NCI-H345 treated with DMSO at 0.1 percent for 48 hours (cell line): ENCODE measurements at regions not wholly inside any gene's neighbourhood (a gene's known extent, or its start where the extent isn't known, plus 50 kb on each side); places are given as distances from the start of the nearest gene placed in this dataset.

Source experiments
- DNase-seq: peaks from one replicate; lab custom pipeline; 2025; ENCODE audit not compliant: unreplicated experiment; lab: John Stamatoyannopoulos, UW

- no peak for DNase-seq
These were observed 222.8 kb downstream of the ADAMTS9 start for GRCh38 chr3:64464955-64465354.

- DNase-seq: no peak
These were observed 223.8 kb downstream of the ADAMTS9 start for GRCh38 chr3:64463981-64464380.

- DNase-seq: no peak
These were observed 225.6 kb downstream of the ADAMTS9 start for GRCh38 chr3:64462203-64462602.

GRCh38 chr3:64460877-64461276 is 226.9 kb downstream of the ADAMTS9 start:
- DNase-seq: no peak

- DNase-seq: no peak
These were observed 227.6 kb downstream of the ADAMTS9 start for GRCh38 chr3:64460141-64460730.

GRCh38 chr3:64459711-64460110 is 228.1 kb downstream of the ADAMTS9 start:
- DNase-seq: no peak

- DNase-seq: no peak
These were observed 230.0 kb downstream of the ADAMTS9 start for GRCh38 chr3:64457811-64458210.

- no peak for DNase-seq
These were observed 231.1 kb downstream of the ADAMTS9 start for GRCh38 chr3:64456674-64457073.

- DNase-seq: no peak
These were observed 230.1 kb upstream of the PRICKLE2 start for GRCh38 chr3:64455351-64455750.

- DNase-seq: no peak
These were observed 229.5 kb upstream of the PRICKLE2 start for GRCh38 chr3:64454768-64455167.

GRCh38 chr3:64454179-64454578 is 228.9 kb upstream of the PRICKLE2 start:
- DNase-seq: no peak

GRCh38 chr3:64451283-64452012 is 226.2 kb upstream of the PRICKLE2 start:
- DNase-seq: no peak

- DNase-seq: no peak
These were observed 225.2 kb upstream of the PRICKLE2 start for GRCh38 chr3:64450396-64450956.

GRCh38 chr3:64449026-64449425 is 223.8 kb upstream of the PRICKLE2 start:
- no peak for DNase-seq

GRCh38 chr3:64445944-64446300 is 220.7 kb upstream of the PRICKLE2 start:
- DNase-seq: no peak

- DNase-seq: no peak
These were observed 220.1 kb upstream of the PRICKLE2 start for GRCh38 chr3:64445109-64445943.

- DNase-seq: no peak
These were observed 219.3 kb upstream of the PRICKLE2 start for GRCh38 chr3:64444490-64445108.

GRCh38 chr3:64443546-64444381 is 218.5 kb upstream of the PRICKLE2 start:
- DNase-seq: no peak

- no peak for DNase-seq
These were observed 216.6 kb upstream of the PRICKLE2 start for GRCh38 chr3:64441861-64442260.

- DNase-seq: no peak
These were observed 215.2 kb upstream of the PRICKLE2 start for GRCh38 chr3:64440498-64440897.
